GM21529 (cell line): ENCODE measurements at regions not wholly inside any gene's neighbourhood (a gene's known extent, or its start where the extent isn't known, plus 50 kb on each side); places are given as distances from the start of the nearest gene placed in this dataset.
A peak's percentile ranks its signal among the peaks of the same experiment; 100 is the strongest.

Experiments
- ATAC-seq: cut with Tn5 transposase; IDR thresholded peaks from one replicate; pipeline ENCODE4 v1.9.1; 2021; ENCODE audit not compliant: unreplicated experiment

DNA sequence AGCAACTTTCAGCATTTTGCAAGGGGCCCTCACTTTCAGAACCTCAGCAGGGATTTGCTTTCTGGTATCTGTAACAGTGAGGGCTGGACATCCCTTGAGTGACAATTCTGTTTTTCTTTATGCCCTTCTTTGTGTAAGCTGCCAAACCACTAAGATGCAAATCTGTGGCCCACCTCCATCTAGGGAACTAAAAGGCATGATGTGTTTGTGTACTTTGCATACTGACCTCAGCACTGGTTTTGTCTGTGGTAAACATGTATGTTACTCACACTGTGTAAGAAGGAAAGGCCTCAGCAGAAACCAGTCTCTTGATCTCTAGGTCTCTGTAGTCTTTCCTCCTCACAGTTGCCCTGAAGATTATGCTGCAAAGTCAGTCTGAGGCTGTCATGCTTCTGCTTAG is 396.6 kb upstream of the DYNLRB2 start:
- peak; percentile 99 for ATAC-seq

DNA sequence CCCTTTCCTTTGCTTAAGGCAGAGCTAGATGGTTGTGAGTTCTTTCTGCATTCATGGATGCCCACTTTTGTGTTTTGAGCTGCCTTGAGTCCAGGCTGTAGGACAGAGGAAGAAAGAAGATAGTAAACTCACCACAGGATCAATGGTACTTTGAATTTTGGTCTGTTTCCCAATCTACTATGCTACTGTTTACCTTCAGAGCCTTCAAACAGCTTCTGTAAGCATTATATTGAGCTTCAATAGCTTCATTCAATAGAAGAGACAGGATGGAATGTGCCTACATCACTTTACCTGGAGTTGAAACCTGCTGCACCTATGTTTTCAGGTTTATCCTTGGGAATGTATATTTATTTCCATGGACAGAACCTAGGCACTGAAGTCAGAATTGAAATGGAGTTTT is 397.9 kb upstream of the DYNLRB2 start:
- ATAC-seq, result no peak

DNA sequence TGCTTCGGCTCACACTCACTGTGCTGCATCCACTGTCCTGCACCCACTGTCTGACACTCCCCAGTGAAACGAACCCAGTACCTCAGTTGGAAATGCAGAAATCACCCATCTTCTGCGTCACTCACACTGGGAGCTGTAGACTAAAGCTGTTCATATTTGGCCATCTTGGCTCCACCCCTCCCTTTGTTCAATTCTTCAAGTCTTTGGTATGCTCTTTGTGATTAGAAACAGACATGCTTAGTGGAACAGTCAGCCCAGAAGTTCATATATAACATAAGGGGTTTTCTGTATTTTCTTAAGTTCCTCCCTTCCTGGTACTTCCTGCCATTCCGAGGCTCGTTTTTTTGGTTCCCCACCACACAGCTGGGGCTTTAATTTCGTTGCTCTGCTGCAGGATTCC is 398.5 kb upstream of the DYNLRB2 start:
- ATAC-seq, result no peak

DNA sequence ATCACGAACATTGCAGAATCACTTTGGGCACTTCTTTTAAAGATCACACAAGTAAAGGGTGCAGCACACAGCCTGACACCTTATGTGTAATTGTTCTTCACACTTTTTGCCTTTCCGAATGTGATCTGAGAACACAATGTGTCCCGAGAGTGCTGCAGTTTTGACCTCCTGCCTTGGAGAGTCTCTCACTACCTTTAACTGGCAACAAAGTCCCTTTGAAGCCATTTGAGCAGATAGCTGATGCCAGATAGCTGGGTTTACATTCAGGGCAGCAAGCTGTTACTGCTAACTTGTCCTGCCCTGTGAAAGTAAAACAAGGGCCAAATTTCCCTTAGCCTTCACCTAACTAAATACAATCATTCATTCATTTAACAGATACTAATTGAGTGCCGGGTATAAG is 411.0 kb upstream of the DYNLRB2 start:
- no peak for ATAC-seq

DNA sequence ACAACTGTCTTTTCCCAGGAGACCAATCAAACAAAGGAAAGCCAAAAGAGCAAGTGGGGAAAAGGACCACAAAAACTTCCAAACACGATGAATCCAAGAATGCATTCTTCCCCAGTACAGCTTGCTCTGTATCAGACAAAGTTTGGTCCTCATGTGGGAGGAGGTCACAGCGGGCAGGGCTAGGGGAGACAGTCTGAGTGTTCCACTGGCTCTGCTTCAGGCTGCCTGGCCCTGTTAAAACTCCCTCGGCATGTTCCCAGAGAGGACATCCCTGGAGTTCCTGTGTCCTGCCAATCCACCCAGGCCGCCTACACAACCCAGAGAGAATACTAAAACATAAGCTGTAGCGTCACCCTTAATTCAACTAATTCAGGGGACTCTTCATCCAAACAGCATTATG is 415.1 kb upstream of the DYNLRB2 start:
- ATAC-seq, result no peak

DNA sequence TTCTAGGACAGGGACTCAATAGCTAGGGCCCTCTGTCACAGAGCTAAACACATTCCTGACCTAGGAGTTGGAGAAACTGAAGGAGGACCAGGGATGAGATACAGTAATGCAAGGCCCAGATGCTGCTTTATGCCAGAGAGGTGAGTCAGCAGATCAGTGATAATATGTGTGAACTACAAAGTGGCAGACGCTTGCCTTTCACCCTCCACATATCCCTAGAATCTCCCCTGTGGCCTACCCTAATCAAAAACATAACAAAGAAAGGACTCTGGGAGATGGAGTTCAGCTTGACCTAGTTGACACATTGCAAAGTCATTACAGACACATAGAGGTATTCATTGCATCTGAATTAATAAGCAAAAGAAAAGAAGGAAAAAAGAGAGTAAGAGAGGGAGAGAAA is 417.6 kb upstream of the DYNLRB2 start:
- ATAC-seq, result no peak

DNA sequence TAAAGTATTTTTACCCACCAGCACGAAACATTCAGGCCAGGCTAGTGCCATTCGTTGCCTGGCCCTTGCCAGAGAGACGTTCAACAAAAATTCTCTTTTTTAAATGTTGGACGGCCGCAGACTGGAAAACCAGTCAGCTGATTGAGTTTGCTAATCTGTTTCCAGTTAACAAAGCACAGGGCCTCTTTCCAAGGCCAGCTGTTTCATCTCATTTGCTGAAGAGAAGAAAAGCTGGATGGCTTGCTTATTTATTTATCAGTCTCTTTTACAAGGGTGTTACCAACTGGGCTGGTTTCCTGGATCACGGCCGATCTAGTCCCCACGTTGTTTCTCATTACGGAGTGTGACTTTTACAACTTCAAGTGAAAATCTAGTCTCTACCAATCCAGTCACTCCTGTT is 418.7 kb upstream of the DYNLRB2 start:
- no peak for ATAC-seq

DNA sequence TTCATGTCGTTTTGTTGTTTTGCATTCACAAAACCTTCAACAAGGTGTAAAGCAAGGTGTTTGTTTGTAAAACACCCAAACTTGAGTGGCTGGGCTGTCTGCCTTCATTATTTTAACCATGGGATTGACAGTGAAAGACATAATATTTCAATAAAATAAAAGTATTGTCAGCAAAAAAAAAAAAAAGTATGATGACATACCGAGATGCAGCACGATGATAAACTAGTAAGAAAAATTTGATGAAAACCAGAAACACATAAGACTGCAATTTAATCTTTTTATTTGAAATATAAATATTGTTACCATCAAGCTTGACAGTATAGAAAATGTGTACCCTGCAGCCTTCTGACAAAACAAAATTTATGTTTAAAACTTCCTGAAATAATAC is 419.3 kb upstream of the DYNLRB2 start:
- no peak for ATAC-seq

DNA sequence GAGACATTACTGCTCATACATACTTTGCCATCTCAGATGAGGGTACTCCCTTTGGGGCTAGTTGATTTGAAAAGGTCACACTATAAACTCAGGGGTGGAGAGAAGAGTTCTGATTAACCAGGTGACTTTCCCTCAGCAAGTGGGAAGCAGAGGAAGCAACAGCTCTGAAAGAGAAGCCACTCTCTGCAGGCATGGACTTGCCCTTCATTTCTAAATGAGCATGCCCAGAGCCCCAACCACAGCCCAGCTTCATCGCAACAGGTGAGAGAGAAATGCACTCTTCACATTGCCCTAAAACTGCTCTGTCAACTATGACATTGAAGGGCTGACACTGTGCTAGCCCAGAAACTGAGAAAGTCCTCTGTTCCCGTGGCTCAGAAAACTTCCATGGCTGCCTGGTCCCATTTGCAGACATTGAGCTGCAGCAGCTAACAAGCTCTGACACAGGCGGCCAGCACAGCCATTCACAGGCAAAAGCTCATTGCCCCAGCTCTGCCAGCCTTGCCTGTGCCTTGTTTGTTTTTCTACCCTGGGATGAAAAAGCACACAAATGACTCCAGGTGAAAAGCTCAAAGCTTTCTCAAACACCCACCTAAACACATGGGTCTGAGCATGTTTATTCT is 419.8 kb upstream of the DYNLRB2 start:
- no peak for ATAC-seq

DNA sequence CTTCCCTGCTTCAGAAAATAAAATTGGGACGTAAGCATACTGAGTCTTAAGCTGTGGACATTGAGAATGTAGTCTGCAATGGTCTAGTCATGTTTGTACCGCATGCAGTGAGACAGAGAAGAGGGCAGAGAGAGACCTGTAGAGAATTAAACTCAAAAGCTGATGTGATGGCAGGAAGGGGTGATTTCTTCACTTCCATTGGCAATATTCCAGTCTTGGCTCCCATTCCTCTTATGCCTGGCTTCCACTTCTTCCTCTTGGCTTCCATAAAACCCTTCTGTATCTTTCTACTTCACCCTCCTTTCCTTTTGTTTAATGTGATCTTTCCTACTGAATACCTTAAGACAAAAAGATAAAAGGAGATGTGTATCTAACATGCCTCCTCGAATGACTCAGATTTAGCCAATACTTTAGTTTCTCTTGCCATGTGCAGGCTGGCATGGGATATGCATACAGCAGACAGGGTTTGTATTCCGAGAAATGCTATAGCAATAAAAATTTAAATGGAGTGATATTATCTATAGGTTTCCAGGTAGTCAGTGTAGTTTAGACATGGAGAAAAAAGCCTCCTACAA is 423.1 kb upstream of the DYNLRB2 start:
- no peak for ATAC-seq

DNA sequence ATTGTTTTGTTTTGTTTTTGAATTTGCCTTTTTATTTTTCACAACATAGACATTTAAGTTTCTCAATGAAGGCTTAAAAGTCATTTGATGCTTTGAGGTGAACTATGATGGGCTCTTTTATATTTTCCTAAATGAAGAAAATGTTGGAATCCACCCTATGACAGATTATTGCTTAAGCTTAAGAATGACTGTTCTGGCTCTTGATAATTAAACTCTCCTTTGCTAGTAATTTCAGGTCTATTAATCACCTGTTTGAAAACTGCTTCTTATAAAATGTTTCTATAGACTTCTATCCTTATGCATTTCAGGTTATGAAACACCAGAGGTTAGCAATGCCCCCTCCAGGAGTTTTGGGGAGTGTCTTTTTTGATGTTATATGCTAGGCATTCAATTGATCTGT is 424.1 kb upstream of the DYNLRB2 start:
- ATAC-seq, result no peak

DNA sequence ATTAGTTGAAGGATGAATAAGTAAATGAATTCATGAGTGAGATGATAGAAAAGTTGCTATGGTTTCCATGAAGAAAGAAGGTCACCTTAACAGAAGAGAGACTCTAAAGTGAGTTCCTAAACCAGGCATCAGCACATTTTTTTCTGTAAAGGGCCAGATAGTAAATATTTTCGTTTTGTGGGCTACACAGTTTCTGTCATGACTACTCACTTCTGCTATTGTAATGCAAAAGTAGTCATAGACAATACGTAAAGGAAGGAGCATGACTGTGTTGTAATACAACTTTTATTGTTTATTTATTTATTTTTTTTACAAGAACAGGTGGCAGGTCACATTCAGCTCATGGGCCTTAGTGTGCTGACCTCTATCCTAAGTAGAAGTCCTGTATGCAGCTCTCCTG is 426.1 kb upstream of the DYNLRB2 start:
- peak; percentile 76 for ATAC-seq

DNA sequence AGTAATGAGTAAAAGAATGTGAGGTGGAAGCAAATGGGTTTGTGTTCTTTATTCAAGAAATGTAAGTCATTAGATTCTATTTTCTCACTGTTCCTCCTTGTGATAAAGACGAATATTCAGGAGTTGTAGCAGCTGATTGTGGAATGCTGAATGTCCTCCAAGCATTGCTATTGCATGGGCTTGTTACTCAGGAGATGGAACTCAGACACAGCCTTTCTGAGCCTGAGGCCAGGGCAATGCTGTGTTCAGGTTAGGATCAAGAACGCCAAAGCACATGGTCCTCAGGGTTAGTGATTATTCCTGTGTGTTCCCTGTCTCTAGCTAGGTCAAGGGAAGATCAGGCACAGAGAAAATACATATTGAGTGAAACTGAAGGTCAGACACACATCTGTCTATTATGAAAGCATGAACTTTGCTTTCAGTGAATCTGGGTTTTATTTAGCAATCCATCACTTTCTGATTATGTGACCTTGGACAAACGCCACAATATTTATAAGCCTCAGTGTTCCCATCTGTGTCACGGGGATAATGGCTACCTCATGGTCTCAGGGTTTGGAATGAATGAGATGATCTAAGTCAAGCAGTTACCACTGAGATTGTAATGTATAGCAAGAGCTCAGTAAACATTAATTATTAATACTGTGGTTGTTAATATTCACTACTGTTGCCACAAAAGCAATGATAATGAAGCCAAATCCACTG is 426.8 kb upstream of the DYNLRB2 start:
- no peak for ATAC-seq

DNA sequence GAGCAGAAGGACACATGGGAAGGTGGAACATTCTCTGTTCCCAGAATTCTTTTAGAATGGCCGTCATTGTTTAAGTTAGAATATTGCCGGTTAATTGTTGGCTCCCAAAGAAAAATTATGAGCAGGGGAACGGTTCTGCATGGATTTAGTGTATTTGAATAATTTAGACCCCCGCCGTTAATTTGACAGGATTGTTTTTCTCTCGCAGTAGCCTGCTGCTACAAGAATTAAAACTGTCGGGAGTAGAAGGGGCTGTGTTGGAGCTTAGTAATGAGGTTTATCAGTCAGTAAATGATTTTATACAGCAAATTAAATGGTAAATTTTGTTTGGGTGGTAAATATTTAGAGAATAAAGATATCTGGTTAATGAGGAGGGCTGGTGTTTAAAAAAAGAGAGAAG is 431.2 kb upstream of the DYNLRB2 start:
- no peak for ATAC-seq

DNA sequence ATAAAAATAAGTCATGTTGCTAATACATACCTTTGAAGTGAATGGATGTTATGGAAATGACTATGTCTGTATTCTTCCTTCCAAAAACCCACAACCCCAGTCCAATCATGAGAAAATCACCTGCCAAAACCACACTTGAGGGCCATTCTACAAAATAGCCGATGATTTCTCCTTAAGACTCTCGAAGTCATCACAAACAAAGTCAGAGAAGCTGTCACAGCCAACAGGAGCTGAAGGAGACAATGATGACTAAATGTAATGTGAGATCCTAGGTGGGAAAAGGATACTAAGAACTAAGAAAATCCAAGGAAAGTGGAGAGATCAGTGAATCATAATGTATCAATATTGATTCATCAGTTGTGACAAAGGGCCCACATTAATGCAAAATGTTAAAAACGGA is 432.9 kb upstream of the DYNLRB2 start:
- ATAC-seq, result no peak

DNA sequence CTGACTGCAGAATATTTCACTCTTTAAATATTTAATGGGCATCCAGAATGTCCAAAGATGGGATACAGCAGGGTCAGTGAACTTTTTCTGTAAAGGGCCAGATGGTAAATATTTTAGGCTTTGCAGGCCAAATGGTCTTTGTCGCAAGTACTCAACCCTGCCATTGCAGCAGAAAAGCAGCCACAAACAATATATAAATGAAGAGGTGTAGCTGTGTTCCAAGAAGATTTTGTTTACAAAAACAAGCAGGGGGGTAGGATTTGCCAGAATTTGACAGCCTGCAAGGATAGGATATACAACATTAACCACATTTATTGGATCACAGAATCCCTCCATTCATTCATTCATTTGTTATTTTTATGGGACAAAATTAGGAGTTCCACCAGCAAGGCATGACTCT is 435.0 kb upstream of the DYNLRB2 start:
- ATAC-seq, result no peak

DNA sequence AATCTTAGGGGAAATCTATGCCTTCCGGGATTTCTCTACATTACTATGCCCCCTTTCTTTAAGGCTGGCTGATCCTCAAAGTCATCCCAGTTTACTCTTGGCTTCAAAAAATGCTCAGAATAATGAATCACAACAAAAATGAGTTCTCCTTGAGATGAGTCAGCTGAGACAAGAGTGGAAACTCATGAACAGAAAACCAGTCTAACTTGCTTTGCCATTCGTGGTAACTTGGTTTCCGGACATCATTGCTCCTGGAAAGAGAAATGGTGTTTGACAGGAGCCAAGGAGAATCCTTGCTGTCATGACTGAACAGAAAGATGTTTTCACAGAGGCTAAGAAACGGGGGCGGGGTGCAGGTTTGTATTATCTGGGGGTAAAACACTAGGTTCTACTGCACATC is 435.6 kb upstream of the DYNLRB2 start:
- no peak for ATAC-seq

DNA sequence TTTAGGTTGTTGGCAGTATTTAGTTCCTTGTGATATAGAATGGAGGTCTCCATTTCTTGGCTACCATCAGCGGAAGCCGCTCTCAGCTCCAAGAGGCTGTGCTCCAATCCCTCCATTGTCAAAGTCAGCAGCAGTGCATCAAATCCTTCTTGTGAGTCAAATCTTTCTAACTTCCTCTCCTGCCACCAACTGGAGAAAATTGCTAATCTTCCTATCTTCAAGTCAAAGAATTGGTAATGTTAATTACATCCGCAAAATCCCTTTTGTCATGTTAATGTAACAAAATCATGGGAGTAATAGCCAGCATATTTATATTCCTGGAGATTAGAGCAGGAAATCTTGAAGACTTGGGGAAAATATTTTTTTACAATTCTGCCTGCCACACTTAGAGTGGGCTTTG is 436.4 kb upstream of the DYNLRB2 start:
- no peak for ATAC-seq

DNA sequence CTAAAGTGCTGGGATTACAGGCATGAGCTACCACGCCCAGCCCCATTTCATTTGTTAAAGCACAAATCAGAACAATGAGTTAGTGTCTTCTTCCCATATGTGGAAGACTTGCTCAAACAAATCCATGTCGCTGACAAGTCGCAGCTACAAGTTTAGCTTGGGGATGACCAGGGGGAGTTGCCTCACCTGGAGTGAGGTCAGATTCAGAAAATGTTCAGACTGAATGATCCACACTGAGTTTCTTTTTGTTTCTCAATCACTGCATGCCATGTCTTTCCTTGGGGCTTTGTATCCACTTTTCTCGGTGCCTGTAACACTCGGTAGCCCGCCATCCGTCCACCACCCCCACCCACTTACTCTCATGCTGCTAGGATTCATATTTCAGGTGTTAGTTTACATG is 437.3 kb upstream of the DYNLRB2 start:
- ATAC-seq, result no peak

DNA sequence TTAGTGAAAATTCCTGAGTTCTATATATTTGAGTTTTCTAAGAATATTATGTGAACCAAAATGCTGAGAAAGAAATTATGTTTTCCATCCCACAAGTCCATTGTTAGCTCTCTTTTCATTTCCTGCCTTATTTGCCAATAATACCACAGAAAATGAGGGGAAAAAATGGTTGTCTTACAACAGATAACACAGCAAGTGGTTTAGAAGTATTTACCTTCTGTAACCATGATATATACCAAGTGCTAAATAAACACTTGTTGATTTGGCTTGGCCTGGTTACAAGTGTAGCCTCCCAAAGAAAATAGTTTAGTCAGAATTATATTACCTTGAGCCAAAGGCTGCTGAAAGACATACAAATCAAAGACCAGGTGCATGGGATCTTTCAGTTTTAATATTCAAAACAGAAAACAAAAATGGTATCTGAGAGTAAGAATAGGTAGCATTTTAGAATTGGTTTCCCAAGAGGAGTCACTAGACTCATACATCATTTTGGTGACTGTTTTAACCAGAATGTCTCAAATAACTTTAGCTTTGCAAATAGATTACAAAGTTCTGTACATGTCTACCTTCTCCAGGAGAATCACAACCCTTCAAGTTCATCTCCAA is 439.8 kb upstream of the DYNLRB2 start:
- no peak for ATAC-seq

DNA sequence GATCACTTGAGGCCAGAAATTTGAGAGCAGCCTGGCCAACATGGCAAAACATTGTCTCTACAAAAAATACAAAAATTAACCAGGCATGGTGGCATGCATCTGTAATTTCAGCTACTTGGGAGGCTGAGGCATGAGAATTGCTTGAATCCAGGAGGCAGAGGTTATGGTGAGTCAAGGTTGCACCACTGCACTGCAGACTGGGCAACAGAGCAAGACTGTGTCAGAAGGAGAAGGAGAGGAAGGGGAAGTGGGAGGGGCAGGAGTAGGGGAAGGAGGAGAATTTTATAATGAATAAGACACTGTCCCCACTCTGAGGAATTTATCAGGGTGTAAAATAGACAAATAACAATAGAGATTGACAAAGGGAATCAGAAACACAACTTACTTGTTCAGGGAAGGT is 440.6 kb upstream of the DYNLRB2 start:
- no peak for ATAC-seq

DNA sequence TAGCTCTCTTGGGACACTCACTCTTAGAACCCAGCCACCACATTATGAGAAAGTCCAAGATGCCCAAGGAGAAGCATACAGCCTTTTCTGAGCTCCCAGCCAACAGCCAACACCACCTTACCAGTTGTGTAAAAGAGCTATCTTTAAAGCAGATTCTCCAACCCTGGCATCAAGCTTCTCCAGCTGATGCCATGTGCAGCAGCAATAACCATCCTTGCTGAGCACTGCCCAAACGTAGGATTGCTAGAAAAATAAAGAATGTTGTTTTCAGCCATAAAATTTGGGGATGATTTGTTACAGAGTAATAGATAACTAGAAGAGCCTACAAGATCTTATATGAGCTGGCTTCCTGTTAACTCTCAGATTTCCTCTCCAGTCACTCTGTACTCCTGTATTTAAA is 443.7 kb upstream of the DYNLRB2 start:
- ATAC-seq, result no peak
